ENCODE measurements at regions not wholly inside any gene's neighbourhood (a gene's known extent, or its start where the extent isn't known, plus 50 kb on each side); places are given as distances from the start of the nearest gene placed in this dataset.
A peak's percentile ranks its signal among the peaks of the same experiment; 100 is the strongest.
"Not testable (repeated sequence)": the region's sequence is repeated elsewhere in the genome, so short reads cannot be mapped to it uniquely, and the experiment has no call there.

DNA sequence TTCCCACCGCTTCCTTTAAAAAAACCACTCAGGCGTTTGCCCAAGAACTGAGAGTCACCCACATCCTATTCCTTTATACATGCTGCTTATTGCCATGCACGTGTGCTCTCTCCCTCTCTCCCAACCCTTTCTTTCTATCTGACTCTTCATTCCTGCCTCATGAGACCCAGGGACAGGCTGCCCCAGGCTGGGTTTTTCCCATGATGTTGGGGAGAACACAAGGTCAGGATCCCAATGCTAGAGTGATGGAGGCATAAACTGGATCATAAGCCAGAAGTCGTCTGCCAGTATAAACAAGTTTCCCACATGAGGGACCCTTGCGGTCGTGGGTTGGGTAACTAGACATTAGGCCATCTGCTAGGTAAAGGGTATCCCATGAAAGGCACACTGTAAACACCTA lies 64.9 kb downstream of the CD2 start:
- DNase-seq: no peak

DNA sequence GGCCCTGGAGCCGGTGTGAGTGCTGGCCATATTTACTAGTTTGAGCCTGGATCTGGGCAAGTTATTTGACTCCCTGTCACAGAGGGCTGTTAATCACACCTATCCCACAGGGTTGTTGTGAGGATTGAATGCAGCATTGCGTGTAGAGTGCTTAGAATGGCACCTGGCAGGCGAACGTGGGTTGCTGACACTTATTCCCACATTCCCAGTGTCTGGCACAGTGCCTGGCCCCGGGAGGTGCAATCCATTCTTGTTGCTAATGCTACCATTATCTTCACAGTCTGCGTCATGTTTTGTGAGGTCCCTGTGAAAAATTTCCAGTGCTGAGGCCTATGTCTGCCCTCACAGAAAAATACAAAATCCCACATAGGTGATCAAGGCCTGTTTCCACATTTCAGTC lies 66.1 kb downstream of the CD2 start:
- DNase-seq: no peak

- no peak for DNase-seq
Measured at GRCh38 chr1:116821763-116822162, 67.5 kb downstream of the CD2 start.

DNA sequence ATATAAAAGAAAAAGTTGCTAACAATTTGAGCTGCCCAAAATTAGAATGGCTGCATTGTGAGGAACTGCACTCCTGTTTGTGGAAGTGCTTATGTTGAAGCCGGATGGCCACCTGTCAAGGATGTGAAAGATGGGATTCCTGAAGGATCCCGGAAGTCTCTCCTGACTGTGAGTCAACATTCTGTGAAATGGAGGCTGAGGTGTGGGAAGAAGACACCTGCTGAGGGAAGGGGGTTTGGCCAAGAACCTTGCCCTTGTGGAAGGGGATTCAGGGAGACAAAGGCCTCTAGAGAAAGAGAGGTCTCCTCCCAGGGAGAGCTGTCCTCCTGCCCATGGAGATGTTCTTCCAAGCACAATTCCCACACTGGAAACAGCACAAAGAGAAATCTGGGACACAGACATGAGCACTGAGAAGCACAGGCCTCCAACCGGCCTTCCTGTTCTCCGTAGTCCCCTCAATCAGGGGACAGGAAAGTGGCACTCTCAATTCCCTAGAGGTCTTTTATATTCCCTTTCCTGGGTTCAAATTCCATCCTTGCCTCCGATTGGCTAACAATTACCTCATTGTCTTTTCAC lies 70.5 kb downstream of the CD2 start:
- no peak for DNase-seq

GRCh38 chr1:116825207-116825719 lies 71.0 kb downstream of the CD2 start:
- peak; percentile 90 for DNase-seq

DNA sequence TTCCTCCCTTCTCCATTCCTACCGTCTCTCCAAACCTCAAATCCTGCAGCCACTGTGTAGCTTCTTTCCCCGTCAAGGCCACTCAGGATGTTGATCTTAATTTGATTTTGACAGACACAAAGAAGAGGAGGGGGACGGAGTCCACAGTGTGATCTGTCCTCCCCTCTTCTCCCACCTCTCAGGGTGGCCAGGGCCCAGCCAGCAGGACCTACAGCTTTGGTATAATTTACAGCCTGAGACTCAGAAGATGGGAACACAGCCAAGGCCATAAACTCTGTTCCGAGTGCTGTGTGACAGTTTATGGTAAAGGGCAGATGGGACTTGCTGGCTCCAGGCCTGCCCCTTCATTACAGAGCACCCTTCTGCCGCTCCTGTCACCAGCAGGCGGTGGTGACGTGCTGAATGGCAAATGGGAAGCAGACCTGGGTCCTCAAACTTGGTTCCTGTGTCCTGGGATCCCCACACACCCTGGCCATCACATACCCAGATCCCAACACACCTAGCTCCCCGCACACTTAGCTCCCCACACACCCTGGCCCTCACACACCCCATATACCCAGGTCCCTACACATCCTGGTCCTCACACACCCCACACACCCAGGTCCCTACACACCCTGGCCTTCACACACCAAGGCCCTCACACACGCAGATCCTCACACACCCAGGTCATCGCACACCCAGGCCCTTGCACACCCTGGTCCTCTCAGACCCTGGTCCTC lies 71.6 kb downstream of the CD2 start:
- peak; percentile 68 for DNase-seq

DNA sequence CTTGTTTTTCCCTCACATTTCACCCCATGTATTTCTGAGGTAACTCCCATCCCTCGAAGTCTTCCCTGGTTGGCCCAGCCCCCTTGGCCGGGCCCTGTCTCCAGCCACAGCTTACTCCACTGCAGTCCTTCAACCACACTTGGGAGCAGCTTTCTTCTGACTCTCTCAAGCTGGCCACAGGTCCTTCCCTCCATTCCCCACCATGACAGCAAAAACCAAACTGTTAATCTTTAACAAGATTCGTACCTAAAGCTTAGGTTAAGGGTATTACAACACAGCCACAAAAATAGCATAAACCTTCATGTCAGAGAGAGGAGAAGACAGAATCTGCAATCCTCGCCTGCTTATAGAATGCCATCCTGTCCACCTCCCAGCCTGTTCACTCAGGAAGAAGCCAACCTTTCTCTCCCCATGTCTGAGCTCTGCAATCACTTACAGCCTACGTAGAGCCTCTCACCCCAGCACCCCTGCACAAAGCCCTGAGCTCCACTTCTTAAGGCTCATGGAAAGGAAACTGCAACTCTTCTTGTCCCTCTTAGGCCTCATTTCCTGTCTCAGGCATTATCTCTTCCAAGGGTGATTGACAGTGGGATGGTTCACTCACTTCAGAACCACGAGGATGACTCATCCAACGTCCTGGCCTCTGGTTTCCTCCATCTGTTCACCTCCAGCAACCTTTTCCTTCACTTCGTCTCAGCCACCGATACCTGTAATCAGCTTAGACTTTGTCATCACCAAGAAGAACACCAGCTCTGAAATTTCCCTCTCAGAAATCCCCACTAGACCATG lies 72.8 kb downstream of the CD2 start:
- DNase-seq: no peak

DNA sequence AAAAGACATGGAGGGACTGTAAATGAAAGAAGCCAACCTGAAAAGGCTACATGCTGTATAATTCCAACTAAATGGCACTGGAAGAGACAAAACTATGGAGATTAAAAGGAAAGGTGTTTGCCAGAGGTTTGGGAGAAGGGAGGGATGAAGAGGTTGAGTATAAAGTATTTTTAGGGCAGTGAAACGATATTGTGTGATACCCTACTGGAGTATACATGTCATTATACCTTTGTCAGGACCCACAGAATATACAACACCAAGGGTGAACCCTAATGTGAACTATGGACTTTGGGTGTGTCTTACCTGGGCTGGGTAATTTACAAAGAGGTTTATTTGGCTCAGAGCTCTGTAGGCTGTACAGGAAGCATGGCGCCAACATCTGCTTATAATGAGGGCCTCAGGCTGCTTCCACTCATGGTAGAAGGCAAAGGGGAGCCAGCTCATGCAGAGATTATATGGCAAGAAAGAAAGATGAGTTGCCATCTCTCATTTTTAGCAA lies 73.4 kb downstream of the CD2 start:
- DNase-seq: no peak

GRCh38 chr1:116832308-116832931 lies 77.3 kb upstream of the PTGFRN start:
- DNase-seq: no peak

DNA sequence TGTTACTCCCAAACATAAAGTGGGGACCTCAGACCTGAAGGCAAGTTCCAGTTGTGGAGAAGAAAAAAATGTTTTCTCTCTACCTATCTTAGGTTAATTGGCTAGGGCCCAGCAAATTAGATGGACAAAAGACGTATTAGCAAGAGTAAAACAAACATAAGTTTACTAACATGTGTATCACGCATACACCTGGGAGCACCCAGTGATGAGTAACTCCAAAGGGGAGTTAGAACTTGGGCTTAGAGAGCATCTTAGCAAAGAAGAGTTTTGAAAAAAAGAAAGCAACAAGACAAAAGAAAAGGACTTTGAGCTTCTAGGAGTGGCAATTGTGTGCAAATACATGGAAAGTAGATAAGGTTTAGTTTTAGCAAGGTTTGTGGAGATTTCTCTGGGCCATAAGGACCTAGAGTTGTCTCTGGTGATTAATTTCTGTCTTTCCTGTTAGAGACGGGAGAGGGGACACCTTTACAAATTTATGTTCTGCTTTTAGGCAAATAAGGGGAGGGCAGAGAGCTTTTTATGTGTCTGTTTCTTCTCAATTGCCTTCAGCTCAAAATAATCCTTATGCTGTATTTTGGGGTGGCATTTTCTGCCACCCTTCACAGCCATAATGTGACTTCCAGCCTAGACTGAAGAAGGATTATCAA lies 76.7 kb upstream of the PTGFRN start:
- no peak for DNase-seq

- DNase-seq: peak; percentile 55
Measured at GRCh38 chr1:116833718-116834117, 76.0 kb upstream of the PTGFRN start.

DNA sequence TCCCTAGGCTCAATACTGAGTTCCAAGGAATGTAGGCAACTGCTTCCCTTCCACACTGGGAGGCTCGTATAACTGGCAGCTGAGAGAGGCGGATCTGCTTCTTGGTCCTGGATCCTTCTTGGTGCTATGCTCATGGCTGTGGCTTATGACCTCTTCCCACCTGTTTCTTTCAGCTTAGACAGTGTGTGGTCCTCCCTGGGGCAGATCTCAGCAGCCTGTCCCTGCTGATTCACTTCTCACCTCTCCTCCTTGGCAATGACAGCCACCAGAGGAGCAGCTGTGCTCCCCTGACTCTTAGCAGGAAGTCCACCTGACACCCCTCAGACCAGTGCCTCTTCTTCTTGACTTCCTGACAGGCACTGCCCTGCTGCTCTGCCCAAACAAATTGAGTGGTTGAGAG lies 75.1 kb upstream of the PTGFRN start:
- peak; percentile 36 for DNase-seq

- no peak for DNase-seq
Measured at GRCh38 chr1:116835161-116835560, 74.6 kb upstream of the PTGFRN start.

GRCh38 chr1:116836099-116836498 lies 73.6 kb upstream of the PTGFRN start:
- no peak for DNase-seq

GRCh38 chr1:116841569-116842344 lies 68.0 kb upstream of the PTGFRN start:
- DNase-seq: no peak

DNA sequence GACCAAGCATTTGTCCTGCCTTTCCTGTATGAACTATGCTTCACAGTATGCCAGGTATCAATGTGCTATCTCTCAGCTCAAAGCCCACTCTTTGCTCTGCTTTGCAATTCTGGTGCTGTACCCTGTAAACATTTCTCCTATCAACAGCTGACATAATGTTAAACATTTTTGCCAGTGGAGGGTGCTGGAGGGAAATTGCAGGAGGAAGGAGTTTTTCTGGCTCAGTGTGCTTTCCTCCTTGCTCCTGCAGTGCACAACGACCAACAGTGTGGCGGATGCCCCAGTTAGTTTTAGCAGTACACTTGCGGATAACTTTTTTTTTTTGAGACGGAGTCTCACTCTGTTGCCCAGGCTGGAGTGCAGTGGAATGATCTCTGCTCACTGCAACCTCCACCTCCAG lies 67.1 kb upstream of the PTGFRN start:
- no peak for DNase-seq

- DNase-seq: no peak
Measured at GRCh38 chr1:116844775-116845174, 64.9 kb upstream of the PTGFRN start.

DNA sequence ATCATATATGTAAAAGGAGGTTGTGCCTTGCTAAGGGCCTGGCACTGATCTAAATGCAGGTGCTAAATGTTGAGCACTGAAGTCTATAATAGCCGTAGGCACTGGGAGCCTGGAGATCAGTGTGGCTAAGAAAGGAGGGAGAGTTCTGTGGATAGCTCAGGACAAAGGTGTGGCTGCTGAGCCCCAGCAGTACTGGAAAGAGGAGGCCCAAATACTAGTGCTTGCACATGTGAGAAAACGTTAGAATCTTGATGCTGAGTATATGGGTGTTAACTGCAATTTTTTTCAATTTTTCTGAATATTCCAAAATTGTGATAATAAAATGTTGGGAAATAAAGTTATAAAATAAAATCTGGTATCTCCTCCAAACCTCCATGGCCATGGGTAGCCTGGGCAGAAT lies 62.5 kb upstream of the PTGFRN start:
- no peak for DNase-seq

DNA sequence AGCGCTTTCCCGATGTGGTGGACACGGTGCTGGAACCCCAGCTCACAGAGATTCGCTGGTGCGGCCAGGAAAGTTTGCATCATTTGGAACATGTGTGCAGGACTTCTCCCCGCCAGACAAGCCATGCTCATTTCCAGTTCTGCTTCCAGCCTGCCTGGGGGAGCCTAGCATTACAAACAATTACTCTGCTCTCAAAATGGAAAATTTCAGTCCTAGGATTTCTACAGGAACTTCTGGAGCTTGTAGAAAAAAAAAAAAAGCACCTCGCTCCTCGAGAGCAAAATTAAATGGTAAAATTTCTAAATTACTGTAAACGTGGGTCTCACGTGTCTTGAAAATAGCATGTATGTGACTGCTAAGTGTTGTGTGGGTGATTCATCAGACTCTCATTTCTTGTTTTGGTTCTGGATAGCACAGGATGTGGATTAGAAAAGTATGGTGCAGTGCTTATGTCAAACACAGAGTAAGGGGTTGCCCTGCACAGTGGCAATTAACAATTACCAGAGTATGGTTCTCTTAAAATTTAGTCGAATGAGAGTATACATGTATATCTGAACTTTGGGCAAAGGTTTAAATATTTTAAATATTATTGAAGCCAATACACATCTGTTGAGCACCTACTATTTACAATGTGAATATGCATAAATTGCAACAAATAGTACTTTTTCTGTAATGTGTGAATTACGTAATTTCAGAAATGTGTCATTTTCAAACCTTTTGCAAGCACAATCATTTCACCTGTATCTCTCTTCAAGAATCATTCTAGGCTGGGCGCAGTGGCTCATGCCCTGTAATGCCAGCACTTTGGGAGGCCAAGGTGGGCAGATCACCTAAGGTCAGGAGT lies 61.8 kb upstream of the PTGFRN start:
- DNase-seq: peak; percentile 92

- DNase-seq: no peak
Measured at GRCh38 chr1:116850436-116850835, 59.3 kb upstream of the PTGFRN start.

DNA sequence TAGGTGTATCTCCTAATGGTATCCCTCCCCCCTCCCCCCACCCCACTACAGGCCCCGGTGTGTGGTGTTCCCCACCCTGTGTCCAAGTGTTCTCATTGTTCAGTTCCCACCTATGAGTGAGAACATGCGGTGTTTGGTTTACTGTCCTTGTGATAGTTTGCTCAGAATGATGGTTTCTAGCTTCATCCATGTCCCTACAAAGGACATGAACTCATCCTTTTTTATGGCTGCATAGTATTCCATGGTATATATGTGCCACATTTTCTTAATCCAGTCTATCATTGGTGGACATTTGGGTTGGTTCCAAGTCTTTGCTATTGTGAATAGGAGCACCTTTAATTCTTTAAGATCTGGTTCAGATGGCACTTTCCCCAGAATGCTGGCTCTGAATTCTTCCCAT lies 58.5 kb upstream of the PTGFRN start:
- not testable (repeated sequence) for DNase-seq

Measured in femur (tissue), 1 donor.